AG04449 (cell line): ENCODE measurements at regions not wholly inside any gene's neighbourhood (a gene's known extent, or its start where the extent isn't known, plus 50 kb on each side); places are given as distances from the start of the nearest gene placed in this dataset.
"Not testable (repeated sequence)": the region's sequence is repeated elsewhere in the genome, so short reads cannot be mapped to it uniquely, and the experiment has no call there.

ENCODE experiments used
- CTCF ChIA-PET: fragments of 350-600 bp; formaldehyde crosslinking; extraction: SDS; loops from one replicate; lab custom pipeline; 2021; ENCODE audit warnings: antibody characterized with exemption; lab: Yijun Ruan, JAX
- POLR2A ChIA-PET: fragments of 400-600, 350-600 bp; formaldehyde crosslinking; extraction: SDS; loops from one replicate; lab custom pipeline; 2020; ENCODE audit warnings: antibody characterized with exemption, inconsistent platforms; lab: Yijun Ruan, JAX
- DNase-seq: peaks from one replicate; pipeline ENCODE4 v3.0.0-alpha.2; 2010; ENCODE audit warnings: low read depth, low spot score
- H3K4me3 ChIP-seq: 2 replicates; pipeline ENCODE4 v1.5.1; 2011; ENCODE audit warnings: low read depth, mild to moderate bottlenecking, control low read depth, low read length
- TF ChIP-seq, protein P1 (sequence below): IDR thresholded peaks from one replicate; pipeline ENCODE4 v1.5.1; 2011; ENCODE audit warnings: mild to moderate bottlenecking, moderate library complexity, low read length, control low read depth, inconsistent platforms; ENCODE audit not compliant: insufficient read depth; ENCODE audit errors: missing control alignments

DNA sequence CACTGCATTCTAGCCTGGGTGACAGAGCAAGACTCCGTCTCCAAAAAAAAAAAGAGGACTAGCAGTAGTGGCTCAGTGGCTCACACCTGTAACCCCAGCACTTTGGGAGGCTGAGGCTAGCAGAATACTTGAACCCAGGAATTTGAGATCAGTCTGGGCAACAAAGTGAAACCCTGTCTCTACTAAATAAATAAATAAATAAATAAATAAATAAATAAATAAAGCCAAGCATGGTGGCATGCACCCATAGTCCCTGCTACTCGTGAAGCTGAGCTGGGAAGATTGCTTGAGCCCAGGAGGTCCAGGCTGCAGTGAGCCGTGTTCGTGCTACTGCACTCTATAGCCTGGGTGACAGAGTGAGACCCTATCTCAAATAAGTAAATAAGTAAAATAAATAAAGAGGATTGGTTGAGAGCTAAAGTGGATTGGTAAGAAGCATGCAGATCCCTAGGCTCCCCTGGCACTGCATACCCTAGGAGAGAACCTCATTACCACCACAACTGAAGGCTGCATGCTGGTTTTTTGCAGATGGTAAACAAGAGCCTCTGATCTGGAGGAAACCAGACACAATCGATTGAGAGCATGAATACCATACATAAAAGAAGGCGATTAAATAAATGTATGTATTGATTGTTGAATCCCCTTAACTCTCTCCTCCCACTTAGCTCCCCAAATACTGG, 163.2 kb downstream of the REEP3 start:
- POLR2A ChIA-PET, result no interaction called here

DNA sequence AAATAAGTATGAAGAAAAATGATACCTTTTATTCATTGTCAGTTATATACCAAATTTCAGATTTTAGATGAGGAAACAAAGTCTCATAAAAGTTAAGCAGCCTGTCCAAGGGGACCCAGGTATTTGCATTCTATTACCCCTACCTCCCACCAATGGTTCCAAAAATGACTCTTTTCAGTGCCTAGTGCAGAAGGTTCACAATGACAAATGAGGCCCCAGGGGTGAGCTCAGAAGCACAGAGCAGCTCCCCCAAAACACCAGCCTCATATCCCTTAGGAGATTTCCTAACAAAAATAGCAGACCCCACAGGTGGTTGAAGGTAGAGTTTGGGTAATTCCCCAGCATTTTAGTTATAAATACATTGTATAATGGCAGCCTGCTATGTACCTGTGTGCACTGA, 168.6 kb downstream of the REEP3 start:
- DNase-seq, result no peak
- ChIA-PET CTCF (interaction anchor here (1.4 kb wide), 1 partner anchor 31 kb away, joined by 6 read pairs; no protein-coding TSS in a partner anchor), POLR2A (no interaction called here)
- H3K4me3 ChIP-seq, result no peak overlapping the region
- TF ChIP-seq, protein P1, sequence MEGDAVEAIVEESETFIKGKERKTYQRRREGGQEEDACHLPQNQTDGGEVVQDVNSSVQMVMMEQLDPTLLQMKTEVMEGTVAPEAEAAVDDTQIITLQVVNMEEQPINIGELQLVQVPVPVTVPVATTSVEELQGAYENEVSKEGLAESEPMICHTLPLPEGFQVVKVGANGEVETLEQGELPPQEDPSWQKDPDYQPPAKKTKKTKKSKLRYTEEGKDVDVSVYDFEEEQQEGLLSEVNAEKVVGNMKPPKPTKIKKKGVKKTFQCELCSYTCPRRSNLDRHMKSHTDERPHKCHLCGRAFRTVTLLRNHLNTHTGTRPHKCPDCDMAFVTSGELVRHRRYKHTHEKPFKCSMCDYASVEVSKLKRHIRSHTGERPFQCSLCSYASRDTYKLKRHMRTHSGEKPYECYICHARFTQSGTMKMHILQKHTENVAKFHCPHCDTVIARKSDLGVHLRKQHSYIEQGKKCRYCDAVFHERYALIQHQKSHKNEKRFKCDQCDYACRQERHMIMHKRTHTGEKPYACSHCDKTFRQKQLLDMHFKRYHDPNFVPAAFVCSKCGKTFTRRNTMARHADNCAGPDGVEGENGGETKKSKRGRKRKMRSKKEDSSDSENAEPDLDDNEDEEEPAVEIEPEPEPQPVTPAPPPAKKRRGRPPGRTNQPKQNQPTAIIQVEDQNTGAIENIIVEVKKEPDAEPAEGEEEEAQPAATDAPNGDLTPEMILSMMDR, result no peak

More for the DNA sequence above, 163.2 kb downstream of the REEP3 start:
- CTCF ChIA-PET, result interaction anchor here (0.7 kb wide), 1 partner anchor 22 kb away, joined by 3 read pairs; no protein-coding TSS in a partner anchor
- TF ChIP-seq, protein P1, result no peak
- no peak overlapping the region for H3K4me3 ChIP-seq
- DNase-seq, result no peak

DNA sequence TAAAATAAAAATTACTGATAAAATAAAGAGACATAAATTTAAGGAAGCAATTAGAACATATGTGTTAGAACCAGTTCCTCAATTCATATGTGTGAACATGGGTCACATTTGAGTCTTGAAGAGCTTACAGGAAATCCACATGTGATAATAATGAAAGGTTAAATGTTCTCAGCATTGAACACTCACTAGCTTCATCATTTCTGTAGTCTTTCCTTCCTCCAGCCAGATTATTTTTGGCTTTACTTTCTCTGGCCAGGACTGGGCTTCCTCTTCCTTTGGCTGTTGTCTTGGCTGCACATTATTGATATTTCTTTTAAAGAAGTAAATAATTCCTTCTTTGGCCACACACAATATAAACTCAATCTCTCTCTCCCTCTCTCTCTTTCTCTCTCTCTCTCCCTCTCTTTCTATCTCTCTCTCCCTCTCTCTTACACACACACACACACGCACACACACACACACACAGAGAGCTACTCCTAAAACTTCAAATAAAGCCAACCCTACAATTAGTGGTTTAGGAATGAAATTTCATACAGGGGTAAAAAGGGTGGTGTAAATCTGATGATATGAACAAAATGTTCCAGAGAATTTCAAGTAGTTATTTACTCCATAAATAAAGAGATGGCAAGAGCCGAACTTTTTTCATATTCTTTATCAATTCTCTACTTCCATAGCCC, 171.2 kb downstream of the REEP3 start:
- H3K4me3 ChIP-seq, result no peak overlapping the region
- DNase-seq, result no peak
- TF ChIP-seq, protein P1, result no peak
- CTCF ChIA-PET, result interaction anchor here (1.8 kb wide), 1 partner anchor 28 kb away, joined by 5 read pairs; no protein-coding TSS in a partner anchor
- POLR2A ChIA-PET, result no interaction called here

GRCh38 chr10:63693021-63693420, 171.8 kb downstream of the REEP3 start:
- not testable (repeated sequence) for H3K4me3 ChIP-seq
- CTCF ChIA-PET, result interaction anchor here (1.8 kb wide), 1 partner anchor 27 kb away, joined by 5 read pairs; no protein-coding TSS in a partner anchor

DNA sequence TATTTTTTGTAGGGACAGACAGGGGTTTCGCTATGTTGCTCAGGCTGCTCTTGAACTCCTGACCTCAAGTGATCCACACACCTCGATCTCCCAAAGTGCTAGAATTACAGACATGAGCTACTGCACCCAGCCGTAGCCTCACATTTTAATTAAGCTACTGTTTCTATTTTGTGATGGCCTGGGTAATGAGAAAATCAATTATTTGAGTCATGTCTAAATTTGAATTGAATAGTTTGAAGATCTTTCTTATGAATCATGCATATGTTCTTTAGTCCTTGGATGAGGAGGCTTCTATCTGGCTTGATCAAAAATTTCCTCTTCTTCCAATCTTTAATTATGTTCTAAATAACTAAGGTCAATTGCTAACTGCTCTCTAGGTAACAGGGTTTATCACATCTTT, 175.0 kb downstream of the REEP3 start:
- no peak overlapping the region for H3K4me3 ChIP-seq
- POLR2A ChIA-PET, result no interaction called here
- CTCF ChIA-PET, result no interaction called here
- no peak for DNase-seq
- TF ChIP-seq, protein P1, result no peak

More at GRCh38 chr10:63693021-63693420, 171.8 kb downstream of the REEP3 start:
- DNase-seq, POLR2A ChIA-PET: not testable (repeated sequence)

DNA sequence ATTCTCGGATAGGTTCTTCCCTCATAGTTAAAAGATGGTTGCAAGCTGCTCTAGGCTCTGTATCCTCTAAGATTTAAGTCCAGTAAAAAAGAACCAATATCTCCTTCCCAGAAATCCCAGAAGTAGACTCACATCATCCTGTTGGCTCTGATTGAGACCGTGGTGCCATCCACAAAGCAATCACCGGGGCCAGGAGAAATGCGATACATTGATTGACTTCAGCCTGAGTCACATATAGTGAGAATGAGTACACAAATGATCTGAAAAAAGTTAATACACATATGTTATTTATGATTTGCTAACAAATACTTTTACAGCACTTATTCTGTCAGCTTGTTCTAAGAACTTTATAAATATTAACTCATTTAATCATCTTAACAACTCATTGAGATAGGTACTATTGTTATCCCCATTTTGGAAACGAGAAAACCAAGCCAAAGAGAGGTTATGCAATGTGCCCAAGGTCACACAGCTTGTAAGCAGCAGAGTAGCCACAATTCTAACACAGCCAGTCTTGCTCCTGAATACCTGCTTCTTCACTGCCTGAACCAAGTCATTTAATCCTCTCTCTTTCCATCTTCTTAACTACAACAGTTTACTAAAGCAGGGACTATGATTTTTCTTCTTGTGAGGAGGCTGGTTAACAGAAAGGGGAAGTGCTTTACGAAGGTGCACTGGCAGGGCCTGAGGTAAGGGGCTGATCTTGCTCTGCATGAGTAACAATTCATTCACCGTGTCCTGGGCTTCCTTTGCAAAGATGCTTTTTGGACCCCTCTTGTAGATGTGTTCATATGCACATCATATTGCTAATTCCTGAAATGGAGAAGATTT, 177.0 kb downstream of the REEP3 start:
- no peak for DNase-seq
- POLR2A ChIA-PET, result no interaction called here
- CTCF ChIA-PET, result no interaction called here
- H3K4me3 ChIP-seq, result no peak overlapping the region
- TF ChIP-seq, protein P1, result no peak
